ENCODE measurements at regions not wholly inside any gene's neighbourhood (a gene's known extent, or its start where the extent isn't known, plus 50 kb on each side); places are given as distances from the start of the nearest gene placed in this dataset.
"Not testable (repeated sequence)": the region's sequence is repeated elsewhere in the genome, so short reads cannot be mapped to it uniquely, and the experiment has no call there.

GRCh38 chr1:146763234-146763633 is 174.9 kb upstream of the NBPF12 start:
- BruUV-seq (replicated peaks); H2BK120ac ChIP-seq (ENCODE audit: low read depth, low read length); intact Hi-C loops (cut with micrococcal nuclease); H3K4me3 ChIP-seq (ENCODE audit: insufficient read depth, low read depth, low read length); H3K4me2 ChIP-seq (ENCODE audit: low read depth, low read length); H3K79me1 ChIP-seq (ENCODE audit: low read depth in 1 of 2, low read length in 2 of 2); H3K18ac ChIP-seq (ENCODE audit: low read depth, low read length); POLR2A ChIA-PET (ENCODE audit: unreplicated experiment); H3K4ac ChIP-seq (ENCODE audit: low read depth, low read length); H3K9me1 ChIP-seq (ENCODE audit: insufficient read depth, low read length); H4K20me1 ChIP-seq (ENCODE audit: insufficient read depth, low read length); H4K91ac ChIP-seq (ENCODE audit: insufficient read depth, low read depth, low read length); H3K14ac ChIP-seq (replicated peaks; ENCODE audit: low read depth, low read length); H3K23ac ChIP-seq (ENCODE audit: low read depth, low read length); H3K27ac ChIP-seq (ENCODE audit: insufficient read depth, low read length); H3K9me3 ChIP-seq (ENCODE audit: control insufficient read depth, insufficient read depth, low read length); H4K8ac ChIP-seq (ENCODE audit: low read depth in 2 of 2, low read length in 2 of 2); H2AFZ ChIP-seq (replicated peaks; ENCODE audit: low read length, poor library complexity); H2BK20ac ChIP-seq (ENCODE audit: low read depth, low read length); H2BK15ac ChIP-seq (ENCODE audit: low read depth, low read length); dilution Hi-C loops (cut with HindIII; ENCODE audit: low sequenced_read_pairs, unreplicated experiment); H4K5ac ChIP-seq (ENCODE audit: low read depth, low read length); in situ Hi-C loops (cut with MboI; ENCODE audit: low sequenced_read_pairs); H3K36me3 ChIP-seq (ENCODE audit: control insufficient read depth, insufficient read depth, low read length); H2AK5ac ChIP-seq (ENCODE audit: low read depth, low read length); H2BK5ac ChIP-seq (ENCODE audit: low read depth, low read length, poor library complexity, severe bottlenecking); H3K56ac ChIP-seq (ENCODE audit: extremely low read depth, insufficient read depth, low read length); H3K9ac ChIP-seq (ENCODE audit: low read depth, low read length); CTCF ChIA-PET; H2AK9ac ChIP-seq (replicated peaks; ENCODE audit: low read depth, low read length, poor library complexity); H3K27me3 ChIP-seq (ENCODE audit: control insufficient read depth, insufficient read depth, low read length); DNase-seq; H3K4me1 ChIP-seq (ENCODE audit: control insufficient read depth, insufficient read depth, low read length): not testable (repeated sequence)
- peak; percentile 83 for ATAC-seq (ENCODE audit: low read depth)
- WGBS, 2 experiments (ENCODE audit: extremely low coverage in 2 of 2, insufficient read length in 1 of 2) = no CpG with 5 or more reads among the region's 5 CpGs

GRCh38 chr1:146756858-146757257 is 181.3 kb upstream of the NBPF12 start:
- H3K9me1 ChIP-seq (ENCODE audit: insufficient read depth, low read length); BruUV-seq (replicated peaks); H3K36me3 ChIP-seq (ENCODE audit: control insufficient read depth, insufficient read depth, low read length): not testable (repeated sequence)

More at GRCh38 chr1:146756858-146757257, 181.3 kb upstream of the NBPF12 start:
- H3K9ac ChIP-seq (ENCODE audit: low read depth, low read length); H4K8ac ChIP-seq (ENCODE audit: low read depth in 2 of 2, low read length in 2 of 2); H2AFZ ChIP-seq (replicated peaks; ENCODE audit: low read length, poor library complexity); ATAC-seq (ENCODE audit: low read depth); dilution Hi-C loops (cut with HindIII; ENCODE audit: low sequenced_read_pairs, unreplicated experiment); H3K4me2 ChIP-seq (ENCODE audit: low read depth, low read length); H4K5ac ChIP-seq (ENCODE audit: low read depth, low read length); H3K27ac ChIP-seq (ENCODE audit: insufficient read depth, low read length); H4K20me1 ChIP-seq (ENCODE audit: insufficient read depth, low read length); H3K56ac ChIP-seq (ENCODE audit: extremely low read depth, insufficient read depth, low read length); H3K79me1 ChIP-seq (ENCODE audit: low read depth in 1 of 2, low read length in 2 of 2); H2BK20ac ChIP-seq (ENCODE audit: low read depth, low read length); H2BK120ac ChIP-seq (ENCODE audit: low read depth, low read length); H3K18ac ChIP-seq (ENCODE audit: low read depth, low read length); in situ Hi-C loops (cut with MboI; ENCODE audit: low sequenced_read_pairs); H3K4me3 ChIP-seq (ENCODE audit: insufficient read depth, low read depth, low read length); H2AK9ac ChIP-seq (replicated peaks; ENCODE audit: low read depth, low read length, poor library complexity); CTCF ChIA-PET; POLR2A ChIA-PET (ENCODE audit: unreplicated experiment); DNase-seq; H3K4me1 ChIP-seq (ENCODE audit: control insufficient read depth, insufficient read depth, low read length); H3K23ac ChIP-seq (ENCODE audit: low read depth, low read length); H4K91ac ChIP-seq (ENCODE audit: insufficient read depth, low read depth, low read length); intact Hi-C loops (cut with micrococcal nuclease); H3K4ac ChIP-seq (ENCODE audit: low read depth, low read length); H2BK15ac ChIP-seq (ENCODE audit: low read depth, low read length); H3K14ac ChIP-seq (replicated peaks; ENCODE audit: low read depth, low read length); H2BK5ac ChIP-seq (ENCODE audit: low read depth, low read length, poor library complexity, severe bottlenecking); H3K27me3 ChIP-seq (ENCODE audit: control insufficient read depth, insufficient read depth, low read length); H2AK5ac ChIP-seq (ENCODE audit: low read depth, low read length); H3K9me3 ChIP-seq (ENCODE audit: control insufficient read depth, insufficient read depth, low read length): not testable (repeated sequence)
- WGBS, 2 experiments (ENCODE audit: extremely low coverage in 2 of 2, insufficient read length in 1 of 2) = no CpG with 5 or more reads among the region's 4 CpGs
